Breast epithelium (tissue), 3 donors: ENCODE measurements at regions not wholly inside any gene's neighbourhood (a gene's known extent, or its start where the extent isn't known, plus 50 kb on each side); places are given as distances from the start of the nearest gene placed in this dataset.

ENCODE experiments used
- POLR2A ChIP-seq: fragments of 450-650 bp; IDR thresholded peaks from one replicate; pipeline ENCODE4 v1.6.1; 2016; ENCODE audit warnings: antibody characterized with exemption, mild to moderate bottlenecking, moderate library complexity
- TF ChIP-seq, protein P1 (sequence below), 3 donors: fragments of 450-650 bp; IDR thresholded peaks; one replicate each; pipeline ENCODE4 v1.5.1; 2016 to 2017; ENCODE audit warnings: antibody characterized with exemption in 3 of 3, mild to moderate bottlenecking in 3 of 3, moderate library complexity in 3 of 3

DNA sequence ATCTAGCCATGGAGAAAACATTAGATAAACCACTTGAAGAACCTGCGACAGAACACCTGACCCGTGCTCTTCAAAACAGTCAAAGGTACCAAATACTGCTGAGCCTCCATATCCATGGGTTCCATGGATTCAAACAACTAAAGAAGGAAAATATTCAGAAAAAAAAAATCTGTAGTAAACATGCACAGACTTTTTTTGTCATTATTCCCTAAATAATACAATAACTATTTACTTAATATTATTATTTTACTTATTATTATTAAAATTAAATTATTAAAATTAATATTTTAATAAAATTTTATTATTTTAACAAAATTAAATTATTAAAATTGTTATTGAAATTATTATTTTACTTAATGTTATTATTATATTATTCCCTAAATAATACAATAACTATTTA lies 101.0 kb upstream of the PDE1C start:
- TF ChIP-seq, protein P1, sequence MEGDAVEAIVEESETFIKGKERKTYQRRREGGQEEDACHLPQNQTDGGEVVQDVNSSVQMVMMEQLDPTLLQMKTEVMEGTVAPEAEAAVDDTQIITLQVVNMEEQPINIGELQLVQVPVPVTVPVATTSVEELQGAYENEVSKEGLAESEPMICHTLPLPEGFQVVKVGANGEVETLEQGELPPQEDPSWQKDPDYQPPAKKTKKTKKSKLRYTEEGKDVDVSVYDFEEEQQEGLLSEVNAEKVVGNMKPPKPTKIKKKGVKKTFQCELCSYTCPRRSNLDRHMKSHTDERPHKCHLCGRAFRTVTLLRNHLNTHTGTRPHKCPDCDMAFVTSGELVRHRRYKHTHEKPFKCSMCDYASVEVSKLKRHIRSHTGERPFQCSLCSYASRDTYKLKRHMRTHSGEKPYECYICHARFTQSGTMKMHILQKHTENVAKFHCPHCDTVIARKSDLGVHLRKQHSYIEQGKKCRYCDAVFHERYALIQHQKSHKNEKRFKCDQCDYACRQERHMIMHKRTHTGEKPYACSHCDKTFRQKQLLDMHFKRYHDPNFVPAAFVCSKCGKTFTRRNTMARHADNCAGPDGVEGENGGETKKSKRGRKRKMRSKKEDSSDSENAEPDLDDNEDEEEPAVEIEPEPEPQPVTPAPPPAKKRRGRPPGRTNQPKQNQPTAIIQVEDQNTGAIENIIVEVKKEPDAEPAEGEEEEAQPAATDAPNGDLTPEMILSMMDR (IDR thresholded peaks at IDR 0.05) = no peak
- no peak for TF ChIP-seq POLR2A
